ENCODE measurements at regions not wholly inside any gene's neighbourhood (a gene's known extent, or its start where the extent isn't known, plus 50 kb on each side); places are given as distances from the start of the nearest gene placed in this dataset.
A peak's percentile ranks its signal among the peaks of the same experiment; 100 is the strongest.
"Not testable (repeated sequence)": the region's sequence is repeated elsewhere in the genome, so short reads cannot be mapped to it uniquely, and the experiment has no call there.

DNA sequence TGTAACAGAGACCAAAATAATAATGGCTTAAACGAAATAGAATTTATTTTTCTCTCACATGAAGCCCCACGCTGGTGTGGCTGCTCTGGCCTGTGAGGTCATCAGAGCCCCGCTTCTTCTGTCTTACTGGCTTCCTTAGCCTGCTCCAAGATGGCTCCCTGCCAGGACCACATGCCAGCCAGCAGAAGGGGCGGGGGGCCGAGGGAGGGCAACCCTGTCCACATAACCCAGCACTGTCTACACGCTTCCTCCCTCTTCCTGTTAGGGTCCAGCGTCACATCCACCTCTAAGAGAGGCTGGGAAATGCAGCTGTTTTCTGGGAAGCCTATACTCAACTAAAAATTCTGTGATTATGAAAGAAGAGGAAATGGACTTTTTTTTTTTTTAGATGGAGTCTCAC is 107.9 kb upstream of the DLG1 start:
- DNase-seq (ENCODE audit: low read depth) = no peak

DNA sequence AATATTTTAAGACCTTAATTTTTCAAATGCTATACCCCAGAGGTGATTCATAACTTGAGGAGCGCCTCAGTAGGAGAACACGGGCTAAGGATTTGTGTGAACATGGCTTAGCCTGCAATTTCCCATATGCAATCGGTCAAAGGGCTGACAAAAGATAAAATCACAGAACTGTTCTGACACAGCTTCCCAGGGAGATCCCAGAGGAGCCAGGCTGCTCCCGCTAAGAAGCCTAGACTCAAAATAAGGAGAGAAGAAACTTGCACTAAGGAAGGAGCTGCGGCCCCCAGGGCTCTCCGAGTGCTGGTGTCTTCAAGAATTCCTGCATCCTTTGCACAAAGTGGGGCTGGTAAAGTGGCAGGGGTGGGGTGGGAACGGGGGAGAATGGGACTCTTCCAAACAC is 106.3 kb upstream of the DLG1 start:
- DNase-seq (ENCODE audit: low read depth) = peak; percentile 20

DNA sequence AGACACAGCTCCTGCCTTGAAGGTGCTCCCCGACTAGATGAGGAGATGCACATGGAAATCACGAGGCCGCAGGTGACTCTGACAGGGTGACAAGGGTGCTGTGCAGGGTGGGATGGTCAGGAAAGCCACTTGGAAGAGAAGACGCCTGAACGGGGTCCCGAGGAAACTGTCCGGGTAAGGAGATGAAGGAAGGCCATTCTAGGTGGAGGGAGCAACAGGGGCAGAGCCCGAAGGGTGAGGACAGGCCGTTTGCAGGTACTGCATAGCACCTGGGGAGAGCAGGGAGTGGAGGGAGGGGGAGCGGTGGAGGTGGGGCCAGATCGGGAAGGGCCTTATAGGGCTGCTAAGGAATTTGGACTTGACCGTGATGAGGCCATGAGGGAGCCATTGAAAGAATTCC is 105.6 kb upstream of the DLG1 start:
- no peak for DNase-seq (ENCODE audit: low read depth)

DNA sequence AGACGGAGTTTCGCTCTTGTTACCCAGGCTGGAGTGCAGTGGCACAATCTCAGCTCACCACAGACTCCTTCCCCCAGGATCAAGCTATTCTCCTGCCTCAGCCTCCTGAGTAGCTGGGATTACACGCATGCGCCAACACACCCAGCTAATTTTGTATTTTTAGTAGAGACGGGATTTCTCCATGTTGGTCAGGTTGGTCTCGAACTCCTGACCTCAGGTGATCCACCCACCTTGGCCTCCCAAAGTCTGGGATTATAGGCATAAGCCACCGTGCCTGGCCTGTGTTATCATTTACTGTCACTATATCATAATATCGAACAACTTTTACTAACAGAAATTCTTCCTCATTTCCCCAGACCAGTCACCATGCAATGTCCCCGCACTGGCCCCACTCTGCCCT is 104.0 kb upstream of the DLG1 start:
- not testable (repeated sequence) for DNase-seq (ENCODE audit: low read depth)

DNA sequence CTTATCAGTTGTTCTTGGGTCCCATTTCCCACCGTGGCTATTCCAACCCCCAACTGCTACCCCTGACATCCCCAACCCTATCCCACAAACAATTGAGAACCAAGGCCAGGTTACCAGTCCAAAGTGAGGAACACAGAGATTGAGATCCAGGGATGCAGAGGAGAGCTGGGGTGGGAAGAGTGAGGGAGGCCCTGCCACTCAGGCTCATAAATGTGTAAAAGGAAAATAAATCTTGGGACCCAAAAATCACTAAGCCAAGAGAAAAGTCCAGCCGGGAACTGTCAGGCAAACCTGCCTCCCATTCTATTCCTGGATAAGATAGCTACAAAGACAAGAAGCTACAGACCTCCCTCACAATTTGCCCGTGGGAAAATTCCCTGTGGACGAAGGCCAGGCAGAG is 101.1 kb upstream of the DLG1 start:
- DNase-seq (ENCODE audit: low read depth) = no peak

DNA sequence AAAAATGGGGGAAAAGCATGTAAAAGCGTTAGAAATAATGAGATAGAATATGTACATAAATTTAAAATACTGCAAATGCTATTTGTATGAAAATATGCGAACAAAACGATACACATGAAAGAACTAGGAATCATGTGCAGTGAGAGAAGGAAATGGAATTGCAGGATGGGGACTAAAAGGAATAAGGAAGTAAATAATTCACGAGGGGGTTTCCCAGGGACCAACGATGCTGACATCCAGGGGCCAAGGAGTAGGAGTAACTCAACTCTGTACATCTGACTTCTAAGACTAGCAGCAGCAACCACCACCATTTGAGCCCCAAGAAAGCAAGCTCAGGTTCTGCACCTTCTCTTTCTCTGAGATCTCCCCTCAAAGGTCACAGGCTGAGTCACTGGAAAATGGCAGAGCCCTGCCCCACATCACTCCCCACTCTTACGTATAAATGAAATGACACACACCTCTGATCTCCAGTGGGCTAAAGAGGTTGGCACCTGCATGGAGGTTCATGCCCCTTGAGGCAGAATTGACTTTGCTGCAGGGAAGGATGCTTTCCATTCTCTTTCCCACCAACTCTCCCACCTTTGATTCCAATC is 100.0 kb upstream of the DLG1 start:
- DNase-seq (ENCODE audit: low read depth) = no peak

DNA sequence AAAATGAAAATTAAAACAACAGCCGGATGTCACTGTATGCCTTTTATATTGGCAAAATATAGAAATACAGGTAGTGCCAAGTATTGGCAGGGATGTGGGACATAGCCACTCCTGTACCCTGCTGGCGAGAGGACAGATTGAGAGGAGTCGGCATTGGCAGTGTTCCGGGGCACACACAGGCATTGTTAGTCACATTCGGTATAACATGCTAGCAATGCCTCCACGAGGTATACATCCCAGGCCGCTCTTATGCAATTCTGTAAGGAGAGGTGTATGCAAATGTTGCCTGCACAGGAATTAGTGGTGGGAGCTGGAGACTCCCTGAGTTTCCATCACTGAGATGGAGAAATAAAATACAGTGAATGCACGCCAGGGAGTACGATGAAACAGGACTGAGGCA is 99.4 kb upstream of the DLG1 start:
- no peak for DNase-seq (ENCODE audit: low read depth)

DNA sequence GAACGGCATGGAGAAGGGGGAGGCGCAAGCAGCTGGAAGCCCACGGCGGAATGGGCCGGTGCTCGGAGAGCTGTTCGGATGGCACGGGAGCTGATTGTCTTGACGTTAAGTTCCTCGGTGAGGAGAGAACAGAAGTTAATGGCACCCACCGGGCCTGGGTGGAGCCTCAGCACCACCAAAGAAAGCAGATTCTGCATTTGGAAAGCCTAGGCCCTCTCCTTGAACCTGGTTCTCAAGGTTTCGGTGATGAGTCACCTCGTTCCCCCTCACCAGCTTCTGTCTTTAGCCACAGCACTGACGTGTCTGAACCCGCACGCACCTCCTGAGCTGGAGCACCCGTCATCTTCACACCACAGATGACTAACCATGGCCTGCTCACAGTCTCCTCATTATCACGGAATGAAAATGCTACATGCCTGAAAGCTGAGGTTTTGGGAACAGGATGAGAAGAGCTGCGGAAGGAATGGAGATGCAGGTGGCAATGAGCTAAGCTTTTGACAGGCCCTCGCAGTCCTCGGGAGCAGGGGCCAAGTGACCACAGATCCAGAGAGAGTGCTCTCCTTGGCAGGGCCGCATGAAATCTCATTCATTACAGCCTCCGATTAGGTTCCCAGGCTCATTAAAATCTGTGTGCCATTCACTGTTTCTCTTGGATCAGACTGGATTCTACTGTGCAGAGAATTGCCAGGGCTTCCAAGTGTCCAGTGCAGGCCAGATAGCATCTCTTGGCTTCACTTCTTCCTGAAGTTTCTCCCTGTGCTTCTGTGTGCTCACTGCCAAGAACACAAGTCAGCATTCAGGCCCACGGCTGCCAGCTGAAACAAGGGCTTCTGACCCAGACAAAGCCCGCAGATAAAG is 96.3 kb upstream of the DLG1 start:
- peak; percentile 98 for DNase-seq (ENCODE audit: low read depth)

DNA sequence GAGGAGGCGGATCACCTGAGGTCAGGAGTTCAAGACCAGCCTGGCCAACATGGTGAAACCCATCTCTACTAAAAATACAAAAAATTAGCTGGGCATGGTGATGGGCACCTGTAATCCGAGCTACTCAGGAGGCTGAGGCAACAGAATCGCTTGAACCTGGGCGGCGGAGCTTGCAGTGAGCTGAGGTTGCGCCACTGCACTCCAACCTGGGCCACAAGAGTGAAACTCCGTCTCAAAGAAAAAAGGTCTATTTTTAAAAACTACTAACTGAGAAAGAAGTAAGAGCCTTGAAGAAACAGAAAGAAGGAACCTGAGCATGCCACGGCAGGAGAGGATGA is 95.7 kb upstream of the DLG1 start:
- not testable (repeated sequence) for DNase-seq (ENCODE audit: low read depth)

DNA sequence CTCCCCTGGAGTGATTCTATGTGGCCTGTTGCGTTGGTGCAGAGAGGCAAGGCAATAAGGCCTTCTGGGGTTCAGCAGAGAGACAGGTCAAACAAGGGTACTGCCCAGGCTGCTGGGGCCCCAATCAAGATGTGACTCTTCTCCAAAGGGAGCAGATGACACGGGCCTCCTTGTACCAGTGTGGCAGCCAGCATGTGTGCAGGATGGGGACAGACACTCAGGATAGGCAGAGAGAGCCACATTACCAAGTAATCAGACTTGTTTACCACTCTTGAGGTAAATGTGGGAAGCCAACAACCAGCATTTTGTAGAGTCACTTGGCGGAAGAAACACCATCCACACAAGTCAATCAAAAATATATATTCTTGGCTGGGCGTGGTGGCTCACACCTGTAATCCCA is 95.3 kb upstream of the DLG1 start:
- DNase-seq (ENCODE audit: low read depth) = no peak

DNA sequence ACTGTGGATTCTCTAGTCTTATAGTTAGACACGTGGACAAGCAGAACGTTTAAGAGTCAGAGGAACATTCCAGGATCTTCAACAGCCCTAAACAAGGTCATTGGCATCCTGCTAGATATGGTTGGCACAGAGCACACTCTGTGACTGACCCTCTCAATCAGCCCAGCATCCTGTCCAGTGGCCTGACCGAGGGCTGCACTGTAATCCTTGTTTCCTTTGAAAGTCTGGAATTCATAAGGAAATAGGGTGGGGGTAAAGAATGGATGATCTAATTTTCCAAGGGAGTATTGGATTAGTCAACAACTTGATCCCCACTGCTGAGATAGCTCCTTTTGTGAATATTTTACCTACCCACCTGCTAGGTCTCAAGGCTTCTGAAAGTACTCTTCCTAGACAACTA is 94.5 kb upstream of the DLG1 start:
- DNase-seq (ENCODE audit: low read depth) = no peak

DNA sequence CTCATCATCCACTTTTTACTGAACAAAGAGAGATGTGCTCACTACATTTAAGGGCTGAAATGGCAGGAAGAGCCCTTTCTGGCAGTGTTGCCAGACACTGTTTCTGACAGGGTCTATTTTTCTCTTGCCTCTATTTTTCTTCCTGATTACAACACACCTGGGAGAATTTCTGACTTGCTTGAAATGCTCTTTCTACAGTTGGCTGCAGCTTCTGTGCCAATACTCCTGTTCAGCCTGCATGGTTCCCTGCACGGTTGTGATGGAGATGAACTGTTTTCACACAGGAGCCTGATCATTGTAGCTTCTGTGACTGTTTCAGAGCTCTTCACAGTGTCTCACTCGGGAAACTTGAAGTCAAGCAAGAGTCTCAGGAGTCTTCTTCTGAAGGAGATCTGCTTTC is 83.0 kb upstream of the DLG1 start:
- no peak for DNase-seq (ENCODE audit: low read depth)

DNA sequence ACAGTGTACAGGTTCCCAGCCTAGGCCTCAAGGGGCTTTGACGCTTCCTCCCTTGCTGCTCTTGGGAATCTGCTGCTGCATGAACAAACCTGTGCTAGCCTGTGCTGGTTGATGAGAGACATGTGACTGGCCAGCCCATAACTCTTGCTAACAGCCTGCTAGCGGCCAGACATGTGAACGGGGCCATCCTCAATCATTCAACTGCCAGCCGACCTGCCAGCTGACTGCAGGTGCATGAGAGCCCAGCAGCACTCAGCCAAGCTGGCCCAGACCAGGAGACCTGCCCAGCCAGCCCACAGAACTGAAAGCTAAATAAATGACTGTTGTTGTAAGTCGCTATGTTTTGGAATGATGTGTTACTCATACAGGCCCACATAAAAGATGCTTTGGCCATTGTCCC is 82.4 kb upstream of the DLG1 start:
- DNase-seq (ENCODE audit: low read depth) = peak; percentile 31

DNA sequence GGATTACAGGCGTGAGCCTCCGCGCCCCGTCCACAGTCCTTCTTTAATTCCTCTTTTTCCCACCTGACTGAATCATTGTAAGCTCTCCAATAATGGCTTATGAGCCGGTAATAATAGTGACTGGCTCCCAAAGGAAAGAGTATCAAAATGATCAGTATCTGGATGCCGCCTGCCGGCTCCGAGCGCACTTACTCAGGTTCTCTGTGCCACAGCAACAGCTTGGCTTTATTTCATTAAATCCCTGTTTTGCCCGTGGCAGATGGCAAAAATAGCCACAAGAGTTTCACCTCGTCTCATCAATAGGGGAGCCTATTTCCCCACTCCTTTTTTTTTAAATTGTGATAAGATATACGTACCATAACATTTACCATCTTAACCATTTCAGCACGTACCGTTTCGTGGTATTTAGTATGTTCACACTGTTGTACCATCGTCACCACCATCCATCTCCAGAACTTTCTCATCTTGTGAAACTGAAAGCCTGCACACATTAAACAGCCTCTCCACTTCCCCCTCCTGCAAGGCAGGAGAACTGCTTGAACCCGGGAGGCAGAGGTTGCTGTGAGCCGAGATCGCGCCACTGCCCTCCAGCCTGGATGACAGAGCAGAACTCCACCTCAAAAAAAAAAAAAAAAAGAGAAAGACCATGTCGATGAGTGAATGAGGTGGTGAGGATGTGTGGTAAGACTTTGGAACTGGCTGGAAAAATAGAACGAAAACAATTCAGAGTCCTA is 80.7 kb upstream of the DLG1 start:
- no peak for DNase-seq (ENCODE audit: low read depth)

DNA sequence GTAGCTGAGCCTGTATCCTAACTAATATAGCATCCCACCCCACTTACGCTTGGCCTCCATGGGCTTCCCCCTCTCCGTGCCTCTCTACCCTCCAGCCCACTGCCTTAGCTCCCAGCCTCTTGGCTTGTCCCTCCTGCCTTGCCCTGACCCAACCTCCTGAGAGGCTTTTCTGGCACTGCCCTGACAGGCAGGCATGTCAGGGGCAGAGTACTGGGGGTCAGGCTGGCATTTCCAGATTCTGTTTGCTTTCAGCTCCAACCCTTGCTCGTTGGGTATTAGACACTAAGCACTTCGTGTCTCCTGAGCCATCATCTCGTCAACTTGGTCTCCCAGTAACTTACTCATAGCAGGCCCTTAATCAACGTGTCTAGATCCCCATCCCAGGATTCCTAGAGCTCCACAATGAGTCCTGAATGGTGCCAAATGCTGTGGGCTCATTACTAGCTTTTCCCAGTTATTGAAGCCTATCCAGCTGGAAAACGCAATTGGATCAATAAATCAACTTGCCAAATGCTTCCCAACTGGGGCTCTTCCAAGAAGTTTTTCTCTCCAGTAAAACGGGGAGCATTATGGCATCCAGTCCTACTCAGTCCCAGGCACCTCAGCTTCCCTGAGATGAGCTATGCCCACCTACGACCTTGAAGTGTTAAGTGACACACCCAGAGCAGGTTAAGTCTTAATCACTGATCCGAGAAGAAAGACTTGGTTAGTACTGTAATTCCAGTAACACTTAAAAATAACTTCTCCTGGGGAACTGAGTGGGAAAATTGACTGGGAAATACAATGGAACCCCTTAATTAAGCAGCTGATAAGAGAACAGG is 78.5 kb upstream of the DLG1 start:
- DNase-seq (ENCODE audit: low read depth) = no peak

DNA sequence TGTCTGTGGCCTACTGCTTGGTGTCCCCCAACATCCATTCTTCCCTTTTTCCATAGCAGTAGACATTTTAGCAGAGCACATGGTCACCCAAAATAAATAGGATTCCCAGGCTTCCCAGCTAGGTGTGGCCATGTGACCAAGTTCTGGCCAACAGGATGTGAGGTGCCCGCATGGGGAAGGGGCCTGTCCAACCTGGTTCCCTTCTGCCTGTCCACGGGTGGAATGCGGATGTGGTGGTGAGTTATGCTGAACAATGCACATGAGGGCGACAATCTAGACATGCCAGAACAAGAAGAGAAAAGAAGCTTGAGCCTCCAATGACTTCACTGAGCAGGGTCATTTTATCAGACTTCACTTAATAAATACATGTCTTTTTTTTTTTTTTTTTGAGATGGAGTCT is 77.6 kb upstream of the DLG1 start:
- DNase-seq (ENCODE audit: low read depth) = no peak

DNA sequence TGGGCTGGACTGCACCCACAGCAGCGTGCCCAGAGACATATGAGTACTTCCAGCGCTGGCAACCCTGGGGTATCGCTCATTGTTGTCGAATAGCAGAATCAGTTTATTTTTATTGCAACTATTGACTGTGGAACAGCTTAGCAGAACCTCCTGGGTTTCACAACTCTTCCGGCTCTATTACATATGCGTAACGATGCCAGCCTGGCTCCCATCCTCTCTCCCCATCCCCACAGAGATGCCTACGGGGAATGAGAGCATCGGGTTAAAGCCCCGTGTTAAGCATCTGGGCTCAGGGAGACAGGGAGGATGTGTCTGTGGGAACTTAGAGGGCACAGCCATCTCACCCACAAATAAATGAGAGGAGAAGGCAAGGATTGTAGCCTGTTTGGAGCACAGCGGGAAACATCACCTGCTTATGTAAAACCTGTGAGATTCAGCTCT is 76.6 kb upstream of the DLG1 start:
- DNase-seq (ENCODE audit: low read depth) = no peak

DNA sequence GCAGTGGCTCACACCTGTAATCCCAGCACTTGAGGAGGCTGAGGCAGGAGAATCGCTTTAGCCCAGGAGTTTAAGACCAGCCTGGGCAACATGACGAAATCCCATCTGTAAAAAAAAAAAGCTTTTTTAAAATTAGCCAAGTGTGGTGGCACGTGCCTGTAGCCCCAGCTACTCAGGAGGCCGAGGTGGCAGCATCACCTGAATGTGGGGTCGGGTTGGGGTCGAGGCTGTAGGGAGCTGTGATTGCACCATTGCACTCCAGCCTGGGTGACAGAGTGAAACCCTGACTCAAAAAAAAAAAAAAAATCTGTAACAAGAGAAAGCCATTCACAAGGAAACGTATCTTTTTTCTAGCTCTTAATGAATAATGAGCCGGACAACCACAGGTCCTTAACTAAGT is 74.7 kb upstream of the DLG1 start:
- no peak for DNase-seq (ENCODE audit: low read depth)

DNA sequence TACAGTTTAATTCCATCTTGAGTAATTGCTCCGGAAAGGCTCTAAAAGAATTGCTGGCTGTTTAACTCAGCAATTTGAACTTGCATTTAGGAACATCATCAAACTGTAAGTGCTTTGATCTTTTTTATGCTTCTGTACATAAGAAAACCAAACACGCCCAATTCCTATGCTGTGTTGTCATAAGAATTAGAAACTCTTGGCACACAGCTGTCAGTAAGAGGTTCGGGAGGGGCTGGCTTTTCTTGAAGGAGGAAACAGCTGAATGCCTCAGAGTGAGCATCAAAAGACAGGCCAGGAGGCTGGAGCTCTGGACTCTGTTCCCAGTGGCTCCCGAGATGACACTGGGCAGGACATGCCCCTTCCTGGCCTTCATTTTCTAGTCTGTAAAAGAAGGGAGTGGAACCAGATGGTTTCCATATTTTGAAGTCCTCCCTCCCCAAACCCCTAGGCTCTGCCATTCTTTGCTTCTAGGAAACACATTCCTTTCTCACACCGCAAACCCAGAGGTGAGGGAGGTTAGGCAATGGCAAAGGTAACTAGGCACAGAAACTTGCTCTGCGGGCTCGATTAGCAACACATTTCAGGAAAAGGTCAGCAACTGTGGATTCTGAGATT is 73.7 kb upstream of the DLG1 start:
- DNase-seq (ENCODE audit: low read depth) = peak; percentile 87

DNA sequence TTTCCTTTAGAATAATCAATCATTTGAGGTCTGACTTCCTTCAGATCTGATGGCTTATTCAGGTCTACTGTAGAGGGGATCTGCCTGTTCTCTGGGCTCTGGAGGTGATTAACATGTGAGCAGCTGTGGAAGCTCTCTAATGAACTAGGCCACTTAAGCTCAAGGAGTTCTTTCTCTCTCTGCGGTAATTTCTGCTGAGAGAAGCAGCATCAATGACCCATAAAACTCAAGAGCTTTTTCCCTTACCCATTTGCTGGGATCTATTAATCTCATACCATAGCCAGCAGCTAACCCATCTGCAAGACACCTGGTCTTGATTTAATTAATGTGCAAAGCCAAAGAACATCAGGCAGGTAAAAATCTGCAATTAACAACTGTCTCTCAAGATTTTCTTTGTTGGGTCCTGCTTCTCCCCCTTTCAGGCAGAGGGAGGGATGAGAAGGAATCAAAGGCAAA is 73.2 kb upstream of the DLG1 start:
- DNase-seq (ENCODE audit: low read depth) = no peak

DNA sequence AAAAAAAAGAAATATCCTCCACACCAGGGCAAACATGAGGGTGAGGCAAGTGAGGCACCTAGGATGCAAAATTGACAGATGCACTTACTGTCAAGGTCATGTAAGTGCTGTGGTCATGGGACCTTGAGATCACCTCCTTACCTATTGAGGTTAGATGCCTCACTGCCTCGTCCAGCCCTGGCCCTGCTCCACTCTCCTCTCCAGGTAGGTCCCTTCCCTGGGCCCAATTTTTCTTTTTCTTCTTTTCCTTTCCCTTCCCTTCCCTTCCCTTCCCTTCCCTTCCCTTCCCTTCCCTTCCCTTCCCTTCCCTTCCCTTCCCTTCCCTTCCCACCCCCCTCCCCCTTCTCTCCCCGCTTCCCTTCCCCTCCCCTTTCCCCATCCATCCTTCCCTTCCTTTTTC is 71.1 kb upstream of the DLG1 start:
- DNase-seq (ENCODE audit: low read depth) = no peak

DNA sequence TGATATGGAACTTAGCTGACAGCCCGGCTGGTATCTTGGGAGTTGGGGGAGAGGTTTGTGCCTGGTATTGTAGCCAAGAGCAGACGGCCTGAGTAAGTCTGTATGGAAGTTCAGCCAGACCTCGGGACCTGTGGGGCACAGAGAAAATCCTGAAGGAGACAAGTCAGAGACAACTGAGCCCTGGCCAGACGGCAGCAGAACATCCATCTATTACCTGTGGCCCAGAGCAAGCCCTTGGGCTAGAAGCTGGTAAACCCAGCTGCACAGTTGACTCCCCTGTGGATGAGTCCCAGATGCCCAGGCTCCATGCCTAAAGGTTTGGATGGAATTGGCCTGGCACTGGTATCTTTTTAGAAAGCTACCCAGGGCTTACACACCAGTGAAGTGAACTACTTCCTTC is 70.4 kb upstream of the DLG1 start:
- DNase-seq (ENCODE audit: low read depth) = no peak

All from amniotic epithelial cell (primary cell).